GM12874 (cell line): ENCODE measurements at regions not wholly inside any gene's neighbourhood (a gene's known extent, or its start where the extent isn't known, plus 50 kb on each side); places are given as distances from the start of the nearest gene placed in this dataset.

Experiments used
- TF ChIP-seq, protein P1 (sequence below): IDR thresholded peaks from 2 replicates; pipeline ENCODE4 v1.5.1; 2011; ENCODE audit warnings: low read depth, mild to moderate bottlenecking, control low read depth, low read length, moderate library complexity; ENCODE audit not compliant: insufficient read depth

DNA sequence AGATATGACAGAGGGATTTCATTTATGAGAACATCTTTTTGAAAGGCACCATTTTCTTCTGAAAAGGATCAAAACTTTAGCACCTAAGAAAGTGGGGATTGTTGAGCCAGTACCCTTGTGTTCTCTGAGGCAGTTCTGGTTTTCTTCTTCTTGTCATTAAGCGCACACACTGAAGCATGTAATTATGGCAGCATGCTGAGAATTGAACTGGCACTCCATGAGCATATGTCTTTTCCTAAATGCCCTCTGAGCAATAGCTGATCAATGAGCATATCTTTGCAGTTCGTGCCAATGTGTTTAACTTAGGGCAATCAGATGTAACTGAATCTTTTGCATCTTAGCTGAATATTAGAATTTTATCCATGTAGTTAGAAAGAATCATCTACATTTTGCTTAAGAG lies 53.9 kb upstream of the VGLL3 start:
- TF ChIP-seq, protein P1, sequence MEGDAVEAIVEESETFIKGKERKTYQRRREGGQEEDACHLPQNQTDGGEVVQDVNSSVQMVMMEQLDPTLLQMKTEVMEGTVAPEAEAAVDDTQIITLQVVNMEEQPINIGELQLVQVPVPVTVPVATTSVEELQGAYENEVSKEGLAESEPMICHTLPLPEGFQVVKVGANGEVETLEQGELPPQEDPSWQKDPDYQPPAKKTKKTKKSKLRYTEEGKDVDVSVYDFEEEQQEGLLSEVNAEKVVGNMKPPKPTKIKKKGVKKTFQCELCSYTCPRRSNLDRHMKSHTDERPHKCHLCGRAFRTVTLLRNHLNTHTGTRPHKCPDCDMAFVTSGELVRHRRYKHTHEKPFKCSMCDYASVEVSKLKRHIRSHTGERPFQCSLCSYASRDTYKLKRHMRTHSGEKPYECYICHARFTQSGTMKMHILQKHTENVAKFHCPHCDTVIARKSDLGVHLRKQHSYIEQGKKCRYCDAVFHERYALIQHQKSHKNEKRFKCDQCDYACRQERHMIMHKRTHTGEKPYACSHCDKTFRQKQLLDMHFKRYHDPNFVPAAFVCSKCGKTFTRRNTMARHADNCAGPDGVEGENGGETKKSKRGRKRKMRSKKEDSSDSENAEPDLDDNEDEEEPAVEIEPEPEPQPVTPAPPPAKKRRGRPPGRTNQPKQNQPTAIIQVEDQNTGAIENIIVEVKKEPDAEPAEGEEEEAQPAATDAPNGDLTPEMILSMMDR = no peak

DNA sequence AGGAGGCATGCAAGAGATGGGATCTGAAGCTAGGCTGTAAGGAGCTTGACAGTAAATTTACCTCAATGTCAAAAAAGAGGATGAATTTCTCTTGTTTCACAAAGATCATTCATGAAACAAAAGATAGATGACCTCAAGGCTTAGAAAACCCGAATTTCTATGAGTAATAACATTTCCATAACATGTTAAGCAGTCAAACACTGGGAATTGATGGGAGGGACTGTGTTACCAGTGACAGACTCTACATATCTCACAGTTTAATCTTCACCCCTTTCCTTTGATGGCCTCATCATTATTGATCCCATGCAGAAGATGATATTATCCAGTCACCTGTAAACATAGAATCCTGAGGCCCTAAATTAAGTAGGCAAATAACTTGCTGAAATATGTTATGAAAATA lies 53.5 kb upstream of the VGLL3 start:
- TF ChIP-seq, protein P1 = no peak

DNA sequence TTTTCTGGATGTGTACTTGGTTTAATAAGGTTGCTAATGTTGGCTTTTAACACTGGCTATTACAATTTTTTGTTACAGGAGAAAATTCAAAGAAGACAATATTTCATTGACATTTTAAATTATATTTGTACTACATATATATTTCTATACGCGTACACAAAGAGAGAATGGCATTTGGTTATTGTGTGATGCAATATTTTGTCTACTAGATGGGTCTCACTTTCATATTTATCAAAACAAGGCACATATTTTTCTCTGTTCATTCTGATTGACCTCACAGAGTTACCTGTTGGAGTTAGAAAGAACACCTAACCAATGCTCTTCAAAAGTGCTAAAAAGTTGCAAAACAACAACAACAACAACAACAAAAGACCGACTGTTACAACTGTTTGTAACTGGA lies 50.2 kb upstream of the VGLL3 start:
- TF ChIP-seq, protein P1 = no peak
